IPS-NIHi7 (cell line): ENCODE measurements at regions not wholly inside any gene's neighbourhood (a gene's known extent, or its start where the extent isn't known, plus 50 kb on each side); places are given as distances from the start of the nearest gene placed in this dataset.

Experiments
- DNase-seq: peaks from one replicate; pipeline ENCODE4 v3.0.0; 2012; ENCODE audit warnings: mixed read lengths; ENCODE audit errors: extremely low spot score

DNA sequence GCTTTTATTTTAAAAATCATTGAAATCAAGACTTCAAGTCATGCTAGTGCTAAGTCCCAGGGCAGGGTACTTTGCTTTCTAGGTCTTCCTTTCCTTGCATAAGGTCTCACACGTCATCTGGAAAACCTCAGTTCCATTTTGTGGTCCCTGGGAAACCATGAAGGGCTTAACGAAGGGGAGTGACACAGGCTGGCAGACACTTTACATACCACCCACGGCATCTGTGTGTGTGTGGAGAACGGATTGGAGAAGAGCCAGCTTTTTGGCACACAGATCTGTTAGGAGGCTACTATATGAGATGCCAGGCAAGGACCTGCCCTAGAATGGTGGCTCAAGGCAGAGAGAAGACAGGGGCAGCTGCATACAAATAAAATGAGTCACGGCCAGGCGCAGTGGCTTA, 107.5 kb upstream of the NSMCE3 start:
- DNase-seq, result no peak

DNA sequence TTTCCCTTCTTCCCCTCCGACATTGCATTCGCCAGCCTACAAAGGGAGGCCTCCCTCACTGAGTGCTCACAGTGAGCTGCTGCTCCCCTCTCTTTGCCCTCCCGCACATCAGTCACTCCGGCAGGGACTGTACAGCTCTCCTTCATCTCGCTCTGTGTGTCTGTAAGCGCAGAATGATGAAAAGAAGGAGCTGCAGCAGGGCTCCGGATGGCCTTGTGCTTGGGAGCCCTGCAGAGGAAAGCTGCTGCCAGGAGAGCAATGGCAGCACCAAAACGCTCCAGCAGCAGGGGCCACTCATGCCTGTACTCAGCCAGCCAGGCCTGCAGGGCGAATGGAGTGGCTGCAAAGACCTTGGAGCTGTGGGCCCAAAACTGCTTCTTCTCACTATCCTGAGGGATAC, 107.0 kb upstream of the NSMCE3 start:
- no peak for DNase-seq

DNA sequence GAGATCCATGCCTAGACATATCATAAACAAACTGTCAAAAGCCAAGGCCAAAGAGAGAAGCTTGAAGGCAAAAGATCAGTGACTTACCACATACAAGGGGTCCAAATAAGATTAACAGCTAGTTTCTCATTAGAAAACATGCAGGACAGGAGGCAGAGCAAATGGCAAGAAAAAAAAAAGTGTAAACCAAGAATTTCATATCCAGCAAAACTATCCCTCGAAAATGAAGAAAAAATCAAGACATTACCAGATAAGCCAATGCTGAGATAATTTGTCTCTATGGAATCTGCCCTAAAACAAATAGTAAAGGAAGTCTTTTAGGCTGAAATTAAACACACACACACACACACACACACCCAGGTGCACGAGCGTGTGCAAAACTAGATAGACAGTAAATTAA, 99.6 kb upstream of the NSMCE3 start:
- no peak for DNase-seq

DNA sequence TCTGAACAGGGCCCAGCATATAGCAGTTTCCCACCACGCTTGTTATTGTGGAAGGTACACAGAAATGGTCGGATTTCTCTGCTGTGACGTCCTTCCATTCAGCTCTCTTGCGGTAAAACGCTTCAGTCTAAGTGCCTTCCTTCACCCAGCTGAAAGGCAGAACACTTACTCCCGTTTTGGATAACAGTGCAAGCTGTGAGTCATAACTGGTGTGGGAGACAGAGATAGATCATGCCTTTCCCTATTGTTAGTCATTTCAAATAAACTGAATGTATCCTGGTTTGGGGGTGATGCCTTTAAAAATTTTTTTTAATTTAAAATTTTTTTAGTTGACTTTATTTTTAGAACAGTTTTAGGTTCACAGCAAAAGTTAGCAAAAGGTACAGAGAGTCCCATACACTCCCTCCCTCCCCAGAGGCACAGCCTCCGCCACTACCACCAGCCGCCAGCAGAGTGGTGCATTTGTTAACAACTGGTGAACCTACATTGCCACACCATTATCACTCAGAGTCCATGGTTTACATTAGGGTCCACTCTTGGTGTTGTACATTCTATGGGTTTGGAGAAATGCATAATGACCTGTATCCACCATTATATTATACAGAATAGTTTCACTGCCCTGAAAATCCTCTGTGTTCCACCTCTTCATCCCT, 94.9 kb upstream of the NSMCE3 start:
- DNase-seq, result peak; percentile 53

DNA sequence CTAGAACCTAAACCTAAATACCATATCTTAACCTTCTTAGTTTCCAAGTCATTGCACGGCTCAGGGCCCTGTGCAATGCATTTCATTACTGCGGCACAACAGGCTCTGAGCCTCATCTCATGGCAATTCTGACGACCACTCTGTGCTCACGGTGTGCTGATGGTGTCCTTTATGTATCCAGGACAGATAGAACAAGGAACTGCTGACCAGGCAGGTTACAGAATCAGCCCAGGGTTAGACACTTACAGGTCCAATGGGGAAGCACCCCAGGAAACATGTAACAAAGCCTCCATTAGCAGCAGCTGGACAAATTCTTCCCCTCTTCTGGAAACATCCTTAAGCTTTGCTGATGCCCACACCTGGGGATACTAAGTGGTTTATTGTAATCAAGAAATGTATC, 91.9 kb upstream of the NSMCE3 start:
- DNase-seq, result no peak

DNA sequence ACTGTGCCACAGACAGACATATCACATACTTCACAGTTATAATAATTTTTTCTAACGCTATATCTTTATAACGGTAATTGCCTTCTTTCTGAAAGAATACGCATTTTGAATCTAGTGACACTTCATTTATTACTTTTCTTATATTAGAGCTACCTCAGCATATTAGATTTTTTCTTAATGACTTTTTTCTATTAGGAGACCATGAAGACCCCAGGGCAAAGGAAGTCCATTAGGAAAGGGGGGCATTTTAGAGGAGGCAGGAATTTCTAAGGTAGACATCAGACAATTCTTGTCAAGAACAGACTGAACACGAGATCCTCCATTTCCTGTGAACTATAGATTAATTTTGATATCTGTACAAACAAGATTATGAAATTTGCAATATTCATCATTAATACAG, 90.5 kb upstream of the NSMCE3 start:
- no peak for DNase-seq

DNA sequence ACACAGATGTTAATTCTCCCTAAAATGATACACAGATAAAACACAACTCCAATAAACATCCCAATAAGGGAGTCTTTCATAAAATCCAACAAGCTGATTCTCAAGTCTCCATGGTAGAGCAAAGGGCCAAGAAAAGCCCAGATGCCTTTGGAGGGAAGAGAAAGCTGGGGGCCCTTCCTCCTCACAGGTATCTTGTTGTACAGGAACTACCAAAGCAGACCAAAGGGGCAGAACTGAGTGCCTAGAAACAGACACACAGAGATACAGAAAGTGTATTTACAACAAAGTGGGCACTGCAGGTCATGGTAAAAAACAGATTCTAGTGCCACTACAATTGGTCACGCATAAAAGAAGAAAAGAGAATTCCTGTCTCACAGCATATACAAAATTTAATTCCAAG, 87.2 kb upstream of the NSMCE3 start:
- DNase-seq, result no peak

DNA sequence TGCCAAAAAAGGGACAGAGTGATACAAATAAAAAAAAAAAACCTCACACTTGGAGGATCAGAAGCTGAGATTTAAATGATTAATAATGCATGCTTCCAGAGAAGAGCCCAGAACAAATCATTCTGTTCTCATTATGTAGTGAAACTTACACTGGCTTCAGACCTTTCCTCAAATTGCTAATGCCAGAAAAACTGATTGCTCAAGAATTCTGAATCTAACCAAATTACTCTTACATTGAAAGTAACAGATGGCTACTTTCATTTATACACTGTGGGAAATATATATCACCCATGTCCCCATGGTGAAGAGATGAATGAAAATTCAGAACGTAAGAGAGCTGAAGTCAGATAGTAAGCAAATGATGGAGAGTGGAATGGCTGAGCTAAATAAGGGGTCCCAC, 85.9 kb upstream of the NSMCE3 start:
- DNase-seq, result no peak

DNA sequence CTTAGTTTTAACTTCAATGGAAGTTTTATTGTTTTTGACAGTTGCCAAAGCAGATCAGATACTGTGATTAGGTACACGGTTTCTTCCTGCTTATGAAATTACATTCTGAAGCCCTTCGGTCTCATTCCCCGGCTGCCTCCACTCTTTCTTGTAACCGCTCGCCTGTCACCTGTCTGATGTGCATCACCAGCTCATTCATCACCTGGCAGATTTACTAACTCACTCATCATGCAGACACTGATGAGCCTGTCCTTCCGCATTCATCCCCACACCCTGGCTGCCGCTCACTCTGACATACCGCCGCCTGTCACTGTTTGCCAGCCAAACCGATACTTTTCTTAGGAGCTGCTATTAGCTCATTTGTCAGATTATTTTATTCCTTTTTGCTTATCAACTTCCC, 82.8 kb upstream of the NSMCE3 start:
- no peak for DNase-seq

DNA sequence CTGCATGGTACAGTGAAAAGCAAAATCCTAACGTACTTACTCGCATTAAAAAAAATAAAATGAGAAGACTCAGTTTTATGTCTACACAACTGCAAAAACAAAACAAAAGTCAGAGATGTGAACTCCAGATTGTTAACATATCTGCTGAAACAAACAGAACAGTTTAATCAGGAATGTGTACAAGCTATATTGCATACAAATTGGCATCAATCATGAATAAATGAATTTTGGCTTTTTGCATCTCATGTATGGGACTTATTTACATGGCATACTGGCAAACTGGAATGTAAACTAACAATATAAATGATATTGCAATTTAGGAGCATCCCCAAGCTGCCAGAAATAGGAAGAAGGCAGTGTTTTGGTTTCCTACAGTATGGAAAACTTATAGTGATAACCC, 79.6 kb upstream of the NSMCE3 start:
- no peak for DNase-seq

DNA sequence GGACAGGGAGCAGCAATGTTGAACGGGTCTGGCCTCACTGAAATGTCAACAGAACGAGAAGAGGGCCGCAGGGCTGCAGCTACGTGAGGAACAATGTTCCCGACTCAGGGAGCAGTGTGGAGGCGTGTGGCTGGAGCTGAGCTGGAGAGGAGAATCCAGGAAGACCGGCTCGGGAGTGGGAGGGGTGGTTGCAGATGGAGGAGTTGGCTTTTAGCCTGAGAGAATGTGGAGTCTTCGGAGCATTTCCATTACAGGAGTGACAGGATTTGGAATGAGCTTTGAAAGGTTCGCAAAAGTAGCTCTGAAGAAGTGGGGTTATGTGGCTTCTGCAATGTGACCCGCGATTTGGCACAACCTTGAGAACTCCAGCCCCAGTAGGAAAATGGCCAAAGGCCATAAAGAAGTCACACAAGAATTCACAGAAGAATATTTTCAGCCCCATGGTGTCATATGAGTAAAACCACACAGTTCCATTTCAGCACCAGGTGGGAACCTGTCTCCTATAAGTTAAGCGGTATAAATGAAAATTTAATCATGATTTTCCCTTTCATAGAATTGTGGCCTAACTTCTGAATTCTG, 78.8 kb upstream of the NSMCE3 start:
- peak; percentile 41 for DNase-seq

DNA sequence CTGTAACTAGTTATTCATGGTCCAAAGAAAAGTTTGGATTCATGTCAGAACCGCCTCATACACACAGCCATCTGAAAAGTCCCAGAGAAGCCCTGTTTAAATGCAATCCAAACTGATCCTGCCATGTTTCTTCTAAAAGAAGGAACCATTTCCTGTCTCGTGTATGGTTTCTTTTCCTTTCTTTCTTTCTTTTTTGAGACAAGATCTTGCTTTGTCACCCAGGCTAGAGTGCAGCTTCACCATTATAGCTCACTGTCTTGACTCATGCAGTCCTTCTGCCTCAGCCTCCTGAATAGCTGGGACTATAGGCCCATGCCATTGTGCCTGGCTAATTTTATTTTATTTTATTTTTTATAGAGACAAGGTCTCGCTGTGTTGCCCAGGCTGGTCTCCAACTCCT, 77.4 kb upstream of the NSMCE3 start:
- no peak for DNase-seq

DNA sequence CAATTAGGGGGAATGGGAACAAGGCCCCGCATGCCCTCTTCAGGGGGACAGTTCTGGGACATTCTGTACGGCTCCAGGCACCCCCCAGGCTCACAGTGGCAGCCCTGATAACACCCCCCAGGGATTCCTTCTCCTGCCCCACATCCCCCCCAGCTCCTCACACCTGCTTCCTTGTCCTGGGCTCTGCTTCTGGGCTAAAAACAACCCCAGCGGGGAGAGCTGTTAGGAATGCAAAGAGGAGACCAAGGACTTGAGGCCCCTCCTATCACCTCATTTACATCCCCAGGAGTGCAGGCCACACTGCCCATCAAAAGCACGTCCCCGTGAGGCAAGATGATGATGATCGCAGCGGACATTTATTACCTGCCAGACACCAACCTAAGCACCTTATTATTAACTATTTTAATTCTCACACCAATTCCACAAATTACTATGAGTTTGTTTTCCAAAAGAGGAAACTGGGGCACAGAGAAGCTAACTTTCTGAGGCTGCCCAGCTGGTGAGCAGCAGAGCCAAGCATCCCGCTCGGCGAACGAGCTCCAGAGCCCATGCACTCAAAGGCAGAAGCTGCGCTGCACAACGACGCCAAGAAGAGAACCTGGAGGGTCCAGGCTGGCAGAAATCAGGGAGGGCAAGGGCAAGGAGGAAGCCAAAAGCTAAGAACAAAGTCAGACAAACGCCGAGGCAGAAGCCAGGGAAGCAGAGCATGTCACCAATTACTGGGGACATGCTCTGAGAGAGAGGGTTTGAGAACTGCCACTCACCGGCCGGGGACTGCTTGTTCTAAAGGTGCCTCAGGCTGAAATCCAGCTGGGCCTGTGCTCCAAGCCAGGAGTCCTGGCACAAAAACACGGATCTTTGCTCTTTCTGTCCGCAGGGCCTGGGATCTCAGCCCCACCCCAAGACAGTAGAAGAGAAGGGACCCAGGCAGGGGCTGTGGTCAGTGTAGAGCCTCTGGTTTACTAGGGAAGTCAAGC, 76.2 kb upstream of the NSMCE3 start:
- DNase-seq, result peak; percentile 76

DNA sequence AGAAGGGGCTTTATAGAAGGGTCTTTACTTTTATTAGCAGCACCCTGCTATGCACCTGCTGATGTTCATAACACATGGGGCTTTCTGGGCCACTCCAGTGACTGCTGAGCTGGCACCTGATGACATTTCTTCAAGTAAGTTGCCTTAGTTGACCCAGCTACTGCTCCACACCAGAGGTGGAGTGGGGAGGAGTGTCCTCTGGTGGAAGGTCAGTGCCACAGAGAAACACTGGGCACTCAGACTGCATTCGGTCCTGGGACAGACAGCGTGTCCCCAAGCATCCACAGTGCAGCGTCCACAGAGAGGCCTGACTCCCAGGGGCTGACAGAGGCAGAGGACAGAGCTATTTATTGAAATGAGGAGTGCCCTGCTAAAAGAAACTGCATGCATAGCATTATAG, 74.9 kb upstream of the NSMCE3 start:
- DNase-seq, result no peak

DNA sequence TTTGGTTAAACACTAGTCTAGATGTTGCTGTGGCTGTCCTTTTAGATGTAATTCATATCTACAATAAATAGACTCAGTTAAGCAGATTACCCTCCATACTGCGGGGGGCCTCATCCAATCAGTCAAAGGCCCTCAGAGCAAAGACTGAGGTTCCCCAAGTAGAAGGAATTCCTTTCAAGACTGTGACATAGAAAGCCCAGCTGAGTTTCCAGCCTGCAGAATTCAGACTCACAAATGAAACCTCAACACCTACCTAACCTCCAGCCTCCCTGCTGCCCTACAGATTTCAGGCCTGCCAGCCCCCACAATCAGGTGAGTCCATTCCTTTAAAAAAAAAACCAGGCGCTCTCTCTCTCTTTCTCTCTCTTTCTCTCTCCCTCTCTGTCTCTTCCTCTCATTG, 73.6 kb upstream of the NSMCE3 start:
- DNase-seq, result no peak

DNA sequence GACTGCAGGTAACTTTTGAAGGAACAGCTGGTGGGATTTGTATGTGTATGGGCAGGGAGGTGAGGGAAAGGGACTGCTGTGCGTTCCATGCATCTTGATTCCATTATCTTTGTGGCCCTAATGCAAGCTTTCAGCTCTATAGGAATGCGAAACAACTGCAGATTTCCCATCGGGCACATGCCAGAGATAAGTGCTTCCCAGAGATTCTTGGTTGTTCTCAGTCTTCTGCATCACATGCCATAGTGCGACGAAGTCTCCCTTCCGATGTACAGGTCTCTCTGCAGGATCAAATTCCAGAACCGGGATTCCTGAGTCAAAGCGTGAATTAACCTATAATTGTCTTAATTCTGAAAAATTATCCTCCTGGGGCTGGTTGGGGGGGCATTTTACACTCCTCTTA, 72.6 kb upstream of the NSMCE3 start:
- DNase-seq, result no peak

DNA sequence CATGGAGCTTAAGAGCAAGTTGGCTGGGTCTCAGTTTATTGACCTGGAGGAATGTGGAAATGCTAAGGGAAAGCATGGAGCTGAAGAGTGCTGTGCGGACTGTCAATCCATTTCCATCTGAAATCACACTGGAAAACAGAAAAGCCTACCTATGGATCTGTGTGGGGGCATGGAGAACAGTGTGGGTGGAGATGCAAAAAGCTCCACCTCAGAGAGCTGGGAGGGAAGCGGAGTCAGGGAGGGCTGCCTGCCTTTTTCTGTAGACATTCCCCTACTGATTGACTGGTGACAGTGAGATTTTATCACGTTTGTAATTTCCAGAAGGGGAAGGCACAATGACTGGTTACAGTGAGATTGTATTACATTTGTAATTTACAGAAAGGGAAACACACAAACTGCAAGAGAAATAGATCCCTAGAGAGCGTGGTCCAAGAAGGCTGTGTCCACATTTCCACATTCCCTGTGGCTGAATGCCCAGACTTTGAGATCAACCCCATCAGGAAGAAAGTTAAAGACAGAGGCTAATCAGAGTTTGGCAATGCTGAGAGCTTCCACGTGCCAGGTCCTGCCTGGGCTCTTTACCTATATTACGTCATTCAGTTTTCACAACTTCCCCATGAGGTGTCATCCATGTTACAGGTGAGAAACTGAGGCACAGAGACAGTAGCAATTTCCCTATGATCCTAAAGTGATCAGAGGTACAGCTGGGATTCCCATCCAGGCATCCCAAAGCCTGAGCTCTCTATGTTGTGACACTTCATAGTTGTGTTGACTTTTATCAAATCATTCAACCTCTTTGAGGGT, 67.7 kb upstream of the NSMCE3 start:
- DNase-seq, result no peak

DNA sequence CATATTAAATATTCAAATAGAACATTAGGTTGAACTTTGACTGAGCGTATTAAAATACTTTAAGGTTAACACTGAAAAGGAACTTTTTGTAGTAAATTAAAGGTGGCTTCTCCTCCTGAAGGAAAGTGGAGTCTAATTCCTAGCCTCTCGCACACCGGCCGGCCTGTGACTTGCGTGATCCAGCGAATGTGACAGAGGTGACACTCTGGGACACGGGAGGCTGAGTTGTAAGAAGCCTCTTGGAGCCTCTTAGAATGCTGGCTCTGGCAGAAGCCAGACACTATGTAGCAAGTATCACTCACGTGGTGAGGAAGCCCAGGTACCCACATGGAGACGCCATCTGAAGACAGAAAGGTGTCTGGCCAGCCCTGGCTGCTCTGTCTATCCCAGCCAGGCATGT, 64.9 kb upstream of the NSMCE3 start:
- DNase-seq, result no peak

DNA sequence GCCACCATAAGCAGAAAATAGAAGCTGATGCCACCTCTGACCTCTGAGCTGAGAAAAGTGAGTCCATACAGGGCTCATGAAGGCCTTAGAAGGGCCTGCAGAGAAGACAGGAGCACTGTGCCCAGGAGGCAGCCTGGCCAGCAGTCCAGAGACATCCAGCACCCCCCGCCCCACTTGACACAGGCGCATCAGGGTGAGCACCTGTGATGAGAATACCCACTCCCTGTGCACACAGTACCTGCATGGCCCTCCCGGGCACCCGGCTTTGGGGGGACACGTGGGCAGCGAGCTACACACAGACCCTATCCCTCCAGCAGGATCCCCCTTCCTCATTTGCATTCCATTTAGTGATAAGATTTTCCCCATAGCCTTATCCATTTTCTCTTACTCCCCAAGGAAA, 63.6 kb upstream of the NSMCE3 start:
- DNase-seq, result no peak

DNA sequence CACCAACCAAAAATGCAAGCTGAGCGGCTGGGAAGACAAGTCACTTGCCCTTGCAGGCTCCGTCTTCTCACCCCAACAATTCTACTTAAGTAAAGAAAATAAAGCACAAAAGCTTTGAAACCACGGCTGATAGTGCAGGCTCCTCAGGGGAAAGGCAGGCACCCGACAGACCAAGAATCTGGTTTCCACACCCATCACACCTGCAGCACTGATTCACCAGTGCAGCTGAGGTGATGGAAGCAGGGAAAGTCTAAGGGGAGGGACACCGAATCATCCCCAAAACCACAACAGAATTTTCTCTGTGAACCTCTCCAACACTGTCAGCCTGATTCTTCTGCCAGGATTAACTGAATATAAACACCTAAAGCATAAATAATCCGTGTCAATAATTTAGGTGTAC, 62.0 kb upstream of the NSMCE3 start:
- DNase-seq, result no peak

DNA sequence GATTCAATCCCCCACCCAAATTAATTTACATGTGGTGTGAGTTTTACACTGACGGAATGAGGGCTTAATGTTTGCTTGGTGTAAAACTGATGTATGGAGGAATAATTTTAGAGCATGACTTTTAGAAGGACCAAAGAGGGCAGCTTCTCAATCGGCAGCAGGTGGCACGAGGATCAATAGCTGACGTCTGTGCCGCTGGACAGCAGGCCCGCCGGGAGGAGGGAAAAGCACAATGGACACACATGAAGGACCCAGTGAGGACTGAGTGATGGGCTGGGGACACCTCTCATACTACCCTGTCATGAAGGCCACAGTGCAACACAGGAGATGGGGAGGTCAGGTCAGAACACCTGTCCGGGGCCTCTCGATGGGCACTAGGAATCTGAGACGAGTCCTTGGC, 61.4 kb upstream of the NSMCE3 start:
- DNase-seq, result no peak

DNA sequence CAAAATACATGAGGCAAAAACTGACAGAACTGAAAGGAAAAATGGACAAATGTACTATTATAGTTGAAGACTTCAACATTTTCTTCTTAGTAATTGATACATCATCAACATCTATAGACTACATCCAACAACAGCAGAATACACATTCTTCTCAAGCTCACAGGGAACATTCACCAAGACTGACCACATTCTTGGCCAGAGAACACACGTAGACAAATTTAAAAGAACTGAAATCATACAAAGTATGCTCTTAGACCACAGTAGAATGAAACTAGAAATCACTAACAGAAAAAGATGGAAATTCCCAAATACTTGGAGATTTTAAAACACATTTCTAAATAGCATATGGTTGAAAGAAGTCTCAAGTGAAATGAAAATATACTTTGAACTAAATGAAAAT, 55.1 kb upstream of the NSMCE3 start:
- no peak for DNase-seq
